Activated naive CD4-positive, alpha-beta T cell treated with anti-CD3 and anti-CD28 coated beads for 36 hours (primary cell): ENCODE measurements at regions not wholly inside any gene's neighbourhood (a gene's known extent, or its start where the extent isn't known, plus 50 kb on each side); places are given as distances from the start of the nearest gene placed in this dataset.

Source experiments
- CTCF ChIA-PET: fragments of 350-600 bp; sonication (Branson Sonifier 250); formaldehyde crosslinking; loops from one replicate; lab custom pipeline; 2021; ENCODE audit warnings: antibody characterized with exemption; lab: Charles Lee
- DNase-seq: peaks from one replicate; pipeline ENCODE4 v3.0.0-alpha.2; 2020
- H3K27ac Mint-ChIP-seq: one replicate; pipeline ENCODE4 v1.8.0; 2021; ENCODE audit warnings: mild to moderate bottlenecking, mixed read lengths
- H3K27me3 Mint-ChIP-seq: one replicate; pipeline ENCODE4 v1.8.0; 2021; ENCODE audit warnings: low read depth, mixed read lengths
- H3K36me3 Mint-ChIP-seq: one replicate; pipeline ENCODE4 v1.8.0; 2021; ENCODE audit warnings: low read depth, mixed read lengths
- H3K4me1 Mint-ChIP-seq: one replicate; pipeline ENCODE4 v1.8.0; 2021; ENCODE audit warnings: low read depth, mixed read lengths
- H3K4me3 Mint-ChIP-seq: one replicate; pipeline ENCODE4 v1.8.0; 2021; ENCODE audit warnings: mild to moderate bottlenecking, moderate library complexity, mixed read lengths
- H3K9me3 Mint-ChIP-seq: one replicate; pipeline ENCODE4 v1.8.0; 2021; ENCODE audit warnings: mixed read lengths
- intact Hi-C: fragments of 100-400 bp; cut with micrococcal nuclease; formaldehyde crosslinking; loops from one replicate; pipeline ENCODE4 v1.15.1; 2023

GRCh38 chr16:85307552-85308364 lies 195.5 kb upstream of the CIBAR2 start:
- CTCF ChIA-PET: interaction anchor here (0.6 to 3.8 kb wide), 8 partner anchors 18 to 569 kb away, joined by 3 to 17 read pairs (median 3); no protein-coding TSS in a partner anchor
- Mint-ChIP-seq H3K4me1 (peaks cover 76% of the 10 kb centered on the region), H3K4me3 (no peak overlapping the region), H3K27me3 (no peaks in the 10 kb centered on the region), H3K36me3 (no peaks in the 10 kb centered on the region), H3K9me3 (no peaks in the 10 kb centered on the region), H3K27ac (peak overlapping the region; percentile 72)
- DNase-seq: no peak
- intact Hi-C loops: loop anchor here (2.0 to 5.0 kb wide), 3 partner anchors 247 to 590 kb away; partner anchors contain the start of gene IRF8

- H3K4me3 Mint-ChIP-seq: no peak overlapping the region
- no peaks in the 10 kb centered on the region for H3K27me3 Mint-ChIP-seq
- no peaks in the 10 kb centered on the region for H3K9me3 Mint-ChIP-seq
- DNase-seq: no peak
- no peaks in the 10 kb centered on the region for H3K36me3 Mint-ChIP-seq
- intact Hi-C loops: loop anchor here (5.0 kb wide), 1 partner anchor 588 kb away; the partner anchor contains the start of gene IRF8
- peaks cover 71% of the 10 kb centered on the region for H3K4me1 Mint-ChIP-seq
- CTCF ChIA-PET: interaction anchor here (0.6 to 1.5 kb wide), 4 partner anchors 17 to 307 kb away, joined by 3 to 5 read pairs (median 4); no protein-coding TSS in a partner anchor
- H3K27ac Mint-ChIP-seq: no peak overlapping the region
These were observed 196.6 kb upstream of the CIBAR2 start for GRCh38 chr16:85308611-85309540.

DNA sequence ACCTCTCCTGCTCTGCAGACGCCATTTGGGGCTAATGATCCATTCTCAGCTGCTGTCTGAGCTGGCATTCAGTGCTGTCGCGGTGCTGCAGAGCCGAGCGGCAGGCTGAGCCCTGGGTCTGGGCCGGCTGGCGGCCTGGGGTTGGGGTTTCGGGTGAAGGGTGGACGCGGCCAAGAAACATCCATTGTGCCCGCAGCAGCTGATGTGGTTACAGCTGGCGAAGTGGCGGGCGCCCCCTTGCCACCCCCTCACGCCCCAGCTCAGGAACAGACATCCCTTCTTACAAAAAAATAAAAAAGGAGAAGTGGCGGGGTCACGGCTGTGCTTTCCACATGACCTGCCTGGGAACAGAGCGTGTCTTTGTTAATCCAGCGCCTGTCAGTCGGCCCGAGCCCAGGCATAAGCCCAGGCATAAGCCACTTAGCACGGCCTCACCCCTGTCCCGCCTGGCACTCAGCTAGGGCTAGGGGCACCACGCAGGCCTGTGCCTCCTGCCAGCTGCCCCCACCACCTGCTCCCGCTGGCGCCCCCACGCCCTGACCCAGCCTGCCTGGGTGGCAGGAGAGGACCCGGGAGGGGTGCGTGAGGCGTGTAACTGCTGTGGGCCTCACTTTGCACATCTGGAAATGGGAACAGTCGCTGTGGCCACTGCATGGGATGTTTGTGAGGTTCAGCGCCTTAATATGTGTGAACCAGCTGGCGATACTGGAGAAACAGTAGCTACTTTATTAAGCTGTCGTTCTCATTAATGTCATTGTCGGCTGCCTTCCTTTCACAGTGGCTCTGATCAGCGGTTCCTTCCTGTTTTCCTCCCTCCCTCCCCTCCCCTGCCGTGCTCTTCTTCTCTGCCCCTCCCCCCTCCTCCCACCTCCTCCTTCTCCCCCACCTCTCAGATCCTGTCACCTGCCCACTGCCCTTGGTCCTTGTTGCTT lies 197.7 kb upstream of the CIBAR2 start:
- H3K4me3 Mint-ChIP-seq: peak overlapping the region; percentile 32

DNA sequence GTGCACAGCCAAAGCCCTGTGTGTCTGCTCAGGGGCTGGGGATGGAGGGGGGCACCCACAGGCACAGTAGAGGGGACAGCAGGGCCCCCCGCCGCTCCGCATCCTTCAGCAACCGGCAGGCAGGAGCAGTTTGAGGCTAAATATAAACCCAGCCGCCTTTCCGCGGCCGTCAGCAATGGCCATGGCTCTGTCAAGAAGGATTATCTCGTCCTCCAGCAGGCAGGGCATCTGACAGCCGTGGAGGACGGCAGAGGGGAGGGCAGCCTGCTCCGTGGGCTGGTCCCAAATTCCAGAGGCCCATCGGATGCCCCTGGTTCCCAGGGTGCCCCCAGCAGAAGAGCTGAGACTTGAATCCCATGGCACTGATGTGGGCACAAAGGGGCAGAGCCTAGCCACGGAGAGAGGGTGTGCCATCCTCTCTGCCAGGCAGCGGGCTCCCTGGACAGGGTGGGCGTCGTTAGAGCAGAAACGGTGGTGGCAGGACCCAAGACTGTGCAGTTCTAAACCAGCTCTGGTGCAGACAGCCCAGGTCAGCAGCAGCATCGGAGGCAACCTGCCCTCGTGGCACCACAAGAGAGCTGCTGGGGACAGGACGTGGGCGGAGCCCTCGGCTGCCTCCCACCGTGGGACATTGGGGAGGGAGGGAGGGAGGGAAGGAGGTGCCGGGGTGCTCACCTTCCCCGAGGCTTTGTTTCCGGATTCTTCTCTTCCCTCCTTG lies 198.8 kb upstream of the CIBAR2 start:
- Mint-ChIP-seq H3K27me3 (no peaks in the 10 kb centered on the region), H3K9me3 (no peaks in the 10 kb centered on the region), H3K27ac (no peak overlapping the region), H3K4me1 (peaks cover 56% of the 10 kb centered on the region), H3K36me3 (no peaks in the 10 kb centered on the region), H3K4me3 (no peak overlapping the region)
- CTCF ChIA-PET: no interaction called here
- peak; percentile 49 for DNase-seq
- intact Hi-C loops: no loop called here

More for the DNA sequence above, 197.7 kb upstream of the CIBAR2 start:
- Mint-ChIP-seq H3K4me1 (peaks cover 66% of the 10 kb centered on the region), H3K9me3 (no peaks in the 10 kb centered on the region), H3K36me3 (no peaks in the 10 kb centered on the region), H3K27me3 (no peaks in the 10 kb centered on the region), H3K27ac (peak overlapping the region; percentile 46)
- intact Hi-C loops: loop anchor here (5.0 kb wide), 1 partner anchor 587 kb away; the partner anchor contains the start of gene IRF8
- CTCF ChIA-PET: interaction anchor here (0.7 to 1.0 kb wide), 2 partner anchors 35 to 120 kb away, joined by 3 to 5 read pairs; no protein-coding TSS in a partner anchor
- peak; percentile 63 for DNase-seq

DNA sequence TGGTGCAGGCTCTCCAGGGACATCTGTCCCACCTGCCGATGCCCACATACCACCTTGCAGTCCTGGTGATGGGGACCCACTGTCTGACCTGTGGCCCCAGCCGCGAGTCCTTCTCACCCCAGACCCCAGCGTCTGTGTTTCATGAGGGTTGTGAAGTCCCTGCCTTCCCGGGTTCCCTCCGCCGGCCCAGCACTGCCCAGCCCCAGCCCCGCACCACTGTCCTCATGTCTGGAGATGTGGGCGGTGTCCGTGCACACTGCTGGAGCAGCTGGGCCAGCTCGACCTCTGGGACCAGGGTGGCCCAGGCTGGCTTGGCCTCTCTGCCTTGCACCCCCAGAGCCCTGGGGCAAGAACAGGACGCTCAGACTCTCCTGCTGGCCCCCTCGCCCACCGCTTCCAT lies 199.5 kb upstream of the CIBAR2 start:
- no peaks in the 10 kb centered on the region for H3K9me3 Mint-ChIP-seq
- peaks cover 49% of the 10 kb centered on the region for H3K4me1 Mint-ChIP-seq
- no peaks in the 10 kb centered on the region for H3K36me3 Mint-ChIP-seq
- intact Hi-C loops: no loop called here
- CTCF ChIA-PET: no interaction called here
- H3K27me3 Mint-ChIP-seq: no peaks in the 10 kb centered on the region
- H3K4me3 Mint-ChIP-seq: no peak overlapping the region
- H3K27ac Mint-ChIP-seq: no peak overlapping the region
- DNase-seq: no peak

DNA sequence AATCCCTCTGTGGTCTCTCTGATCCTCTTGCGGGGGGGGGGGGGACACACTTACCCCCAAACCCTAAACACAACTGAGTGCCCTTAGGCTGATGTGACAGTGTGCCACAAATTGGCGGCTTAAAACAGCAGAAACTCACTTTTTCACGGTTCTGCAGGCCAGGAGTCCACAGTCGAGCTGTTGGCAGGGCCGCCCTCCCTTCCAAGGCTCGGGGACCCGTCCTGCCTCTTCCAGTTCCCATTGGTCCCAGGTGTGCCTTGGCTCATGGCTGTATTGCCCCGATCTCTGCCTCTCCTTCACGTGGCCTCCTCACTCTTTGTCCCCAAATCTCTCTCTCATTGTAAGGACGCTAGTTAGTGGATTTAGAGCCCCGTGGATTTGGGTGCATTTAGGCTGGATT lies 199.9 kb upstream of the CIBAR2 start:
- H3K4me1 Mint-ChIP-seq: peaks cover 45% of the 10 kb centered on the region
- no peak overlapping the region for H3K4me3 Mint-ChIP-seq
- intact Hi-C loops: no loop called here
- no peak overlapping the region for H3K27ac Mint-ChIP-seq
- no peaks in the 10 kb centered on the region for H3K36me3 Mint-ChIP-seq
- CTCF ChIA-PET: no interaction called here
- no peak for DNase-seq
- H3K27me3 Mint-ChIP-seq: no peaks in the 10 kb centered on the region
- no peaks in the 10 kb centered on the region for H3K9me3 Mint-ChIP-seq

DNA sequence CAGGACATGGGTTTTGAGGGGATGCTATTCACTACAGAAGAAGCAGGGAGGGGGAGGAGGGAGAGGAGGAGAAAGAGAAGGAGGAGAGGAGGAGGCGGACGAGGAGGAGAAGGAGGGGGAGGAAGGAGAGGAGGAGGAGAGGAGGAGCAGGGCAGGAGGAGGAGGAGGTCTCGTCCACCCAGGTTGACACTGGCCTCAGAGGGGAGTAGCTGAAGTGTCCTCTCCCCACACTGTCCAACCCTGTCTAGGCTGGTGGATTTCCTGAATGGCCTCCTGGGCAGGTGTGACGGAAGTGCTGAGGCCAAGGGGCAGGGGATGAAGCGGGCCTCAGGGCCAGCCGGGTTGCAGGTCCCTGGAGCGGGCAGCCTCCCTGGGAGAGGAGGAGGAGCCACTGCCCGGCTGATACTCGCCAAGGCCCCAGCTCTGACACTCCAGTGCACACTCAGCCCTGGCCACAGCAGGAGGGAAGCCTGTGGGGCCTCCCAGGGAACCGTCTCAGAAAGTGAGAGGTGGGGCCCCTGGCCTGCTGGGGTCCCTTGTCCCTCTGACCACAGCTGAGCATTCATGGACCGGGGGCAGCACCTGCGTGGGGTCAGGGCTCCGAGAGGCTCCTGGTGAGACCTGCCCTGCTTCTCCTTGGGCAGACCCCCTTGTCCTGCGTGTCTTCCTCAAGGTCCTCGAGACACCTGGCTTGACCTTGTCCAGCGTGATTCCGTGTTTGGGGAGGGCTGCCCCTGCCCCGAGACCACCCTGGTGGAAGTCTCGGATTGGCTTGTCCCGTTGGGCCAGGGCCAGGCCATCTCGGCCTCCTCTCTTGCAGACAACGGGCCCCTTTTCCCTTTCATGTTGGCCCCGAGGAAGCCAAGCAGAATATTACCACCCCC lies 200.6 kb upstream of the CIBAR2 start:
- Mint-ChIP-seq H3K27me3 (no peaks in the 10 kb centered on the region), H3K9me3 (no peaks in the 10 kb centered on the region), H3K4me1 (peaks cover 38% of the 10 kb centered on the region), H3K4me3 (no peak overlapping the region), H3K36me3 (no peaks in the 10 kb centered on the region), H3K27ac (no peak overlapping the region)
- DNase-seq: no peak
- intact Hi-C loops: no loop called here
- CTCF ChIA-PET: interaction anchor here (1.7 kb wide), 1 partner anchor 8 kb away, joined by 5 read pairs; no protein-coding TSS in a partner anchor

- H3K27me3 Mint-ChIP-seq: no peaks in the 10 kb centered on the region
- H3K4me3 Mint-ChIP-seq: no peak overlapping the region
- H3K36me3 Mint-ChIP-seq: no peaks in the 10 kb centered on the region
- intact Hi-C loops: no loop called here
- H3K4me1 Mint-ChIP-seq: peaks cover 30% of the 10 kb centered on the region
- no peaks in the 10 kb centered on the region for H3K9me3 Mint-ChIP-seq
- DNase-seq: no peak
- CTCF ChIA-PET: interaction anchor here (1.7 kb wide), 1 partner anchor 9 kb away, joined by 5 read pairs; no protein-coding TSS in a partner anchor
- no peak overlapping the region for H3K27ac Mint-ChIP-seq
These were observed 201.4 kb upstream of the CIBAR2 start for GRCh38 chr16:85313526-85314301.

GRCh38 chr16:85314512-85314971 lies 202.3 kb upstream of the CIBAR2 start:
- H3K4me1 Mint-ChIP-seq: peaks cover 22% of the 10 kb centered on the region
- H3K4me3 Mint-ChIP-seq: no peak overlapping the region
- H3K27me3 Mint-ChIP-seq: no peaks in the 10 kb centered on the region
- CTCF ChIA-PET: interaction anchor here (0.9 to 1.7 kb wide), 2 partner anchors 10 to 16 kb away, joined by 3 to 5 read pairs; no protein-coding TSS in a partner anchor
- intact Hi-C loops: no loop called here
- no peak for DNase-seq
- H3K27ac Mint-ChIP-seq: no peak overlapping the region
- no peaks in the 10 kb centered on the region for H3K36me3 Mint-ChIP-seq
- no peaks in the 10 kb centered on the region for H3K9me3 Mint-ChIP-seq

GRCh38 chr16:85315866-85316265 lies 203.6 kb upstream of the CIBAR2 start:
- intact Hi-C loops: no loop called here
- no peak for DNase-seq
- CTCF ChIA-PET: no interaction called here
- no peaks in the 10 kb centered on the region for H3K27me3 Mint-ChIP-seq
- H3K36me3 Mint-ChIP-seq: no peaks in the 10 kb centered on the region
- H3K4me1 Mint-ChIP-seq: peaks cover 13% of the 10 kb centered on the region
- no peak overlapping the region for H3K4me3 Mint-ChIP-seq
- H3K9me3 Mint-ChIP-seq: no peaks in the 10 kb centered on the region
- H3K27ac Mint-ChIP-seq: no peak overlapping the region
